Body of pancreas (tissue), 4 donors: ENCODE measurements at regions not wholly inside any gene's neighbourhood (a gene's known extent, or its start where the extent isn't known, plus 50 kb on each side); places are given as distances from the start of the nearest gene placed in this dataset.

ENCODE experiments used
- CTCF ChIP-seq, 7 experiments: fragments of 450-650 bp in 4 of 7; fragments of 200-600 bp in 3 of 7; sonication (generic) in 3 of 7; IDR thresholded peaks; one replicate each; pipeline ENCODE4 v1.5.1; 2016 to 2019; ENCODE audit warnings: antibody characterized with exemption in 7 of 7
- POLR2A ChIP-seq, 3 donors: fragments of 450-650 bp; IDR thresholded peaks; one replicate each; pipeline ENCODE4 v1.6.1; 2016; ENCODE audit warnings: antibody characterized with exemption in 3 of 3, mild to moderate bottlenecking in 2 of 3

- no peak for TF ChIP-seq CTCF (IDR thresholded peaks at IDR 0.05)
- no peak for TF ChIP-seq POLR2A (IDR thresholded peaks at IDR 0.05)
Measured at GRCh38 chr7:118041251-118041878, 142.6 kb upstream of the LSM8 start.
